HCT116 (cell line): ENCODE measurements at regions not wholly inside any gene's neighbourhood (a gene's known extent, or its start where the extent isn't known, plus 50 kb on each side); places are given as distances from the start of the nearest gene placed in this dataset.

Experiments
- CEBPB ChIP-seq: IDR thresholded peaks from 2 replicates; pipeline ENCODE4 v1.6.1; 2012; ENCODE audit warnings: low read depth
- EZH2 ChIP-seq: fragments of 200-600 bp; sonication (generic); IDR thresholded peaks from 2 replicates; pipeline ENCODE4 v1.6.1; 2017; ENCODE audit warnings: antibody characterized with exemption, mixed run types
- EZH2phosphoT487 ChIP-seq: fragments of 200-600 bp; IDR thresholded peaks from 2 replicates; pipeline ENCODE4 v1.6.1; 2018; ENCODE audit warnings: antibody characterized with exemption, borderline replicate concordance
- POLR2A ChIP-seq: IDR thresholded peaks from 2 replicates; pipeline ENCODE4 v1.7.0; 2011; ENCODE audit warnings: borderline replicate concordance; ENCODE audit not compliant: insufficient read depth, insufficient read length; ENCODE audit errors: extremely low read depth
- POLR2AphosphoS5 ChIP-seq: IDR thresholded peaks from 2 replicates; pipeline ENCODE4 v1.6.1; 2011; ENCODE audit warnings: mild to moderate bottlenecking, low read depth, low read length, moderate library complexity
- RAD21 ChIP-seq: IDR thresholded peaks from 2 replicates; pipeline ENCODE4 v1.6.1; 2012; ENCODE audit warnings: low read depth, mild to moderate bottlenecking
- SIN3A ChIP-seq: IDR thresholded peaks from 2 replicates; pipeline ENCODE4 v1.6.1; 2012; ENCODE audit warnings: low read depth
- SP1 ChIP-seq: IDR thresholded peaks from 2 replicates; pipeline ENCODE4 v1.6.1; 2012; ENCODE audit warnings: low read depth
- TCF7L2 ChIP-seq: IDR thresholded peaks from 2 replicates; pipeline ENCODE4 v1.7.0; 2011; ENCODE audit warnings: borderline replicate concordance, inconsistent platforms; ENCODE audit not compliant: insufficient read depth, insufficient read length; ENCODE audit errors: extremely low read depth
- YY1 ChIP-seq: IDR thresholded peaks from 2 replicates; pipeline ENCODE4 v1.6.1; 2011; ENCODE audit warnings: low read length, low read depth, moderate library complexity, mild to moderate bottlenecking; ENCODE audit not compliant: insufficient replicate concordance; ENCODE audit errors: extremely low read depth
- ZFX ChIP-seq: fragments of 450-650 bp; IDR thresholded peaks from 2 replicates; pipeline ENCODE4 v1.6.1; 2017
- TF ChIP-seq, protein P1 (sequence below), 3 experiments: fragments of 200-600 bp in 1 of 3; sonication (generic) in 1 of 3; IDR thresholded peaks in 2 of 3; conservative IDR thresholded peaks in 1 of 3; 2 replicates each; pipeline ENCODE4 v1.5.1; 2012 to 2017; ENCODE audit warnings: low read depth in 2 of 3, low read length in 2 of 3, antibody characterized with exemption in 1 of 3, borderline replicate concordance in 1 of 3, control low read depth in 1 of 3, mild to moderate bottlenecking in 1 of 3, mixed read lengths in 1 of 3, mixed run types in 1 of 3, moderate library complexity in 1 of 3; ENCODE audit not compliant: insufficient read depth in 1 of 3
- TF ChIP-seq, protein P2 (sequence below): IDR thresholded peaks from 2 replicates; pipeline ENCODE4 v1.6.1; 2012
- TF ChIP-seq, protein P3 (sequence below): IDR thresholded peaks from 2 replicates; pipeline ENCODE4 v1.6.1; 2012

DNA sequence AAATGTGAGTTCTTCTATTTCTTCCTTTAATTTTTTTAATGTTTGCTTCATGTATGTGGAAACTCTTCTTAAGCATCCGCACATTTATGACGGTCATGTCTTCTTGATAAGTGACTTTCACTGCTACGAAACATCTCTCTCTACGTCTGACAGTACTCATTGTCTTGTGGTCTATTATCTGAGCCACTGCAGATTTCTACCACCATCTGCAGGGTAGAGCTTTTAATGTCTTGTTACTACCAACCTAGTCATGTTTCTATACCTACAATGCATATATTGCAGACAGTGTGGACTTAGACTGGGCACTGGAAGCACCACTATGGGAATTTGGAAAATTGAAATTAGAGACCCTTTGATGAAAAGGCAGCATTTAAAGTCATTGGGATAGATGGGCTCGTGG lies 75.4 kb upstream of the ARHGEF7 start:
- no peak for TF ChIP-seq TCF7L2
- TF ChIP-seq, protein P1, sequence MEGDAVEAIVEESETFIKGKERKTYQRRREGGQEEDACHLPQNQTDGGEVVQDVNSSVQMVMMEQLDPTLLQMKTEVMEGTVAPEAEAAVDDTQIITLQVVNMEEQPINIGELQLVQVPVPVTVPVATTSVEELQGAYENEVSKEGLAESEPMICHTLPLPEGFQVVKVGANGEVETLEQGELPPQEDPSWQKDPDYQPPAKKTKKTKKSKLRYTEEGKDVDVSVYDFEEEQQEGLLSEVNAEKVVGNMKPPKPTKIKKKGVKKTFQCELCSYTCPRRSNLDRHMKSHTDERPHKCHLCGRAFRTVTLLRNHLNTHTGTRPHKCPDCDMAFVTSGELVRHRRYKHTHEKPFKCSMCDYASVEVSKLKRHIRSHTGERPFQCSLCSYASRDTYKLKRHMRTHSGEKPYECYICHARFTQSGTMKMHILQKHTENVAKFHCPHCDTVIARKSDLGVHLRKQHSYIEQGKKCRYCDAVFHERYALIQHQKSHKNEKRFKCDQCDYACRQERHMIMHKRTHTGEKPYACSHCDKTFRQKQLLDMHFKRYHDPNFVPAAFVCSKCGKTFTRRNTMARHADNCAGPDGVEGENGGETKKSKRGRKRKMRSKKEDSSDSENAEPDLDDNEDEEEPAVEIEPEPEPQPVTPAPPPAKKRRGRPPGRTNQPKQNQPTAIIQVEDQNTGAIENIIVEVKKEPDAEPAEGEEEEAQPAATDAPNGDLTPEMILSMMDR (IDR thresholded peaks at IDR 0.05 in 2 of 3, conservative IDR thresholded peaks at IDR 0.05 in 1 of 3; ENCODE audit: borderline replicate concordance in 1 of 3, insufficient read depth in 1 of 3, low read depth in 2 of 3, low read length in 2 of 3): no peak
- no peak for TF ChIP-seq POLR2A
- TF ChIP-seq EZH2phosphoT487: no peak
- TF ChIP-seq RAD21: peak; percentile 34; the same call in 1 of the 2 replicates
- TF ChIP-seq YY1: no peak
- TF ChIP-seq EZH2: no peak
- no peak for TF ChIP-seq SIN3A
- TF ChIP-seq, protein P2, sequence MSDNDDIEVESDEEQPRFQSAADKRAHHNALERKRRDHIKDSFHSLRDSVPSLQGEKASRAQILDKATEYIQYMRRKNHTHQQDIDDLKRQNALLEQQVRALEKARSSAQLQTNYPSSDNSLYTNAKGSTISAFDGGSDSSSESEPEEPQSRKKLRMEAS: no peak
- TF ChIP-seq ZFX: no peak
- no peak for TF ChIP-seq SP1
- TF ChIP-seq, protein P3, sequence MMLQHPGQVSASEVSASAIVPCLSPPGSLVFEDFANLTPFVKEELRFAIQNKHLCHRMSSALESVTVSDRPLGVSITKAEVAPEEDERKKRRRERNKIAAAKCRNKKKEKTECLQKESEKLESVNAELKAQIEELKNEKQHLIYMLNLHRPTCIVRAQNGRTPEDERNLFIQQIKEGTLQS: no peak
- TF ChIP-seq CEBPB: no peak
- no peak for TF ChIP-seq POLR2AphosphoS5
